Loucy (cell line): ENCODE measurements at regions not wholly inside any gene's neighbourhood (a gene's known extent, or its start where the extent isn't known, plus 50 kb on each side); places are given as distances from the start of the nearest gene placed in this dataset.

Source experiments
- H2AFZ ChIP-seq: fragments of 200-600 bp; sonication (generic); 2 replicates; pipeline ENCODE4 v1.6.0; 2016; ENCODE audit warnings: antibody characterized with exemption, mild to moderate bottlenecking, low read length, moderate library complexity
- H3F3A ChIP-seq: fragments of 200-600 bp; 2 replicates; pipeline ENCODE4 v1.6.0; 2016; ENCODE audit warnings: antibody characterized with exemption, low read depth, mild to moderate bottlenecking
- H3K27me3 ChIP-seq: fragments of 200-600 bp; sonication (generic); 2 replicates; pipeline ENCODE4 v1.6.1; 2014; ENCODE audit warnings: low read length, mild to moderate bottlenecking; ENCODE audit not compliant: insufficient read depth, poor library complexity, severe bottlenecking
- H3K36me3 ChIP-seq: fragments of 200-600 bp; sonication (generic); 2 replicates; pipeline ENCODE4 v1.6.1; 2016; ENCODE audit warnings: low read length; ENCODE audit not compliant: insufficient read depth
- H3K4me1 ChIP-seq: fragments of 200-600 bp; sonication (generic); 2 replicates; pipeline ENCODE4 v1.5.1; 2014; ENCODE audit warnings: low read length, mild to moderate bottlenecking; ENCODE audit not compliant: insufficient read depth, poor library complexity, severe bottlenecking
- H3K4me2 ChIP-seq: fragments of 200-600 bp; sonication (generic); 2 replicates; pipeline ENCODE4 v1.6.0; 2014; ENCODE audit warnings: antibody characterized with exemption, low read length, low read depth, mild to moderate bottlenecking; ENCODE audit not compliant: poor library complexity, severe bottlenecking
- H3K4me3 ChIP-seq: fragments of 200-600 bp; sonication (generic); 2 replicates; pipeline ENCODE4 v1.5.1; 2014; ENCODE audit warnings: low read length, mild to moderate bottlenecking, mixed read lengths; ENCODE audit not compliant: poor library complexity, severe bottlenecking
- H3K79me2 ChIP-seq: fragments of 200-600 bp; sonication (generic); 2 replicates; pipeline ENCODE4 v1.6.1; 2014; ENCODE audit warnings: low read length; ENCODE audit not compliant: insufficient read depth
- H3K9ac ChIP-seq: fragments of 200-600 bp; sonication (generic); 2 replicates; pipeline ENCODE4 v1.6.0; 2014; ENCODE audit warnings: mild to moderate bottlenecking, low read depth, low read length, moderate library complexity; ENCODE audit not compliant: poor library complexity, severe bottlenecking
- H3K9me2 ChIP-seq: fragments of 200-600 bp; sonication (generic); replicated peaks from 2 replicates; pipeline ENCODE4 v1.6.1; 2016; ENCODE audit warnings: low read depth, low read length, mixed read lengths
- H3K9me3 ChIP-seq: fragments of 200-600 bp; sonication (generic); 2 replicates; pipeline ENCODE4 v1.6.1; 2014; ENCODE audit warnings: mild to moderate bottlenecking, antibody characterized with exemption, low read length, low read depth; ENCODE audit not compliant: insufficient read depth
- H4K20me1 ChIP-seq: fragments of 200-600 bp; sonication (generic); 2 replicates; pipeline ENCODE4 v1.6.0; 2014; ENCODE audit warnings: antibody characterized with exemption, low read length, mild to moderate bottlenecking; ENCODE audit not compliant: insufficient read depth, poor library complexity, severe bottlenecking
- CTCF ChIP-seq: fragments of 200-600 bp; sonication (generic); conservative IDR thresholded peaks from 2 replicates; pipeline ENCODE4 v1.5.1; 2014; ENCODE audit warnings: mild to moderate bottlenecking, antibody characterized with exemption, low read length
- EZH2phosphoT487 ChIP-seq: fragments of 200-600 bp; IDR thresholded peaks from 2 replicates; pipeline ENCODE4 v1.6.1; 2018; ENCODE audit warnings: antibody characterized with exemption, mild to moderate bottlenecking, moderate library complexity, borderline replicate concordance

- Histone ChIP-seq H3K27me3 (no peaks in the 10 kb centered on the region), H3K9ac (no peak overlapping the region)
Measured at GRCh38 chr2:10239561-10239967, 63.1 kb upstream of the HPCAL1 start.

GRCh38 chr2:10240161-10240681, 62.5 kb upstream of the HPCAL1 start:
- Histone ChIP-seq H3K9me2 (no peaks in the 10 kb centered on the region), H3K9ac (no peak overlapping the region), H4K20me1 (no peaks in the 10 kb centered on the region), H3K36me3 (no peaks in the 10 kb centered on the region), H3K4me2 (no peak overlapping the region), H3K4me1 (no peaks in the 10 kb centered on the region), H2AFZ (no peak overlapping the region), H3K79me2 (no peaks in the 10 kb centered on the region), H3K4me3 (no peak overlapping the region), H3F3A (no peaks in the 10 kb centered on the region), H3K9me3 (no peaks in the 10 kb centered on the region), H3K27me3 (no peaks in the 10 kb centered on the region)
- TF ChIP-seq CTCF (no peak), EZH2phosphoT487 (no peak)

More at GRCh38 chr2:10239561-10239967, 63.1 kb upstream of the HPCAL1 start:
- Histone ChIP-seq H3K4me1 (no peaks in the 10 kb centered on the region), H3K9me3 (no peaks in the 10 kb centered on the region), H3K4me3 (no peak overlapping the region), H2AFZ (no peak overlapping the region), H3K79me2 (no peaks in the 10 kb centered on the region), H4K20me1 (no peaks in the 10 kb centered on the region), H3K4me2 (no peak overlapping the region), H3K36me3 (no peaks in the 10 kb centered on the region), H3F3A (no peaks in the 10 kb centered on the region), H3K9me2 (no peaks in the 10 kb centered on the region)
- TF ChIP-seq EZH2phosphoT487 (no peak), CTCF (no peak; the same call in 1 of the 2 replicates)

GRCh38 chr2:10240911-10241610, 61.6 kb upstream of the HPCAL1 start:
- Histone ChIP-seq H3K79me2 (no peaks in the 10 kb centered on the region), H3F3A (no peaks in the 10 kb centered on the region), H4K20me1 (no peaks in the 10 kb centered on the region), H3K27me3 (no peaks in the 10 kb centered on the region), H3K9me3 (no peaks in the 10 kb centered on the region), H3K4me1 (no peaks in the 10 kb centered on the region), H3K9ac (no peak overlapping the region), H3K4me2 (no peak overlapping the region), H2AFZ (no peak overlapping the region), H3K4me3 (no peak overlapping the region), H3K9me2 (no peaks in the 10 kb centered on the region), H3K36me3 (no peaks in the 10 kb centered on the region)
- no peak for TF ChIP-seq EZH2phosphoT487
- no peak for TF ChIP-seq CTCF
